HCT116 (cell line): ENCODE measurements at regions not wholly inside any gene's neighbourhood (a gene's known extent, or its start where the extent isn't known, plus 50 kb on each side); places are given as distances from the start of the nearest gene placed in this dataset.

Experiments
- ATAC-seq: fragments of 200-7000 bp; cut with Tn5 transposase; 2 replicates; pipeline ENCODE4 v1.9.1; 2020; ENCODE audit warnings: mild to moderate bottlenecking, moderate library complexity
- BruUV-seq: library from RNA; stranded (reverse); fragments of 400-500 nt; replicated peaks from 2 replicates; lab custom pipeline; 2021; lab: Mats Ljungman, UMichigan
- CTCF ChIA-PET: fragments of 300-600 bp; sonication (Branson Sonifier 250); formaldehyde crosslinking; loops from one replicate; lab custom pipeline; 2021; ENCODE audit warnings: antibody characterized with exemption; lab: Charles Lee
- POLR2A ChIA-PET: fragments of 300-600, 350-600 bp; sonication (Branson Sonifier 250); formaldehyde crosslinking; loops from one replicate; lab custom pipeline; 2021; ENCODE audit warnings: antibody characterized with exemption; lab: Charles Lee
- RAD21 ChIA-PET, 2 experiments: fragments of 300-600 bp; sonication (Branson Sonifier 250); formaldehyde crosslinking; loops; one replicate each; lab custom pipeline; 2023; ENCODE audit warnings: low total read pairs in 2 of 2; ENCODE audit not compliant: uncharacterized antibody in 2 of 2, unreplicated experiment in 2 of 2, low non-redundant PET in 1 of 2; lab: Charles Lee
- DNase-seq: peaks from one replicate; pipeline ENCODE4 v3.0.0-alpha.2; 2010; ENCODE audit warnings: low read depth, low spot score
- H2AFZ ChIP-seq: fragments of 200-600 bp; shearing (Covaris generic), sonication (generic); 2 replicates; pipeline ENCODE4 v1.6.1; 2017; ENCODE audit warnings: low read depth, mixed run types, mixed read lengths, antibody characterized with exemption, low read length; ENCODE audit not compliant: poor library complexity, severe bottlenecking
- H3K27ac ChIP-seq: 2 replicates; pipeline ENCODE4 v1.5.1; 2012; ENCODE audit warnings: low read depth, low read length
- H3K27me3 ChIP-seq: fragments of 200-600 bp; sonication (generic); 2 replicates; pipeline ENCODE4 v1.6.1; 2016; ENCODE audit warnings: mixed run types, low read length, mixed read lengths; ENCODE audit not compliant: insufficient read depth
- H3K36me3 ChIP-seq, 2 experiments: fragments of 200-500 bp in 1 of 2; fragments of 200-600 bp in 1 of 2; sonication (Bioruptor generic) in 1 of 2; sonication (generic) in 1 of 2; 2 replicates each; pipeline versions ENCODE4 v1.5.1 to v1.6.1; 2014 to 2016; ENCODE audit warnings: low read length in 2 of 2, inconsistent platforms in 1 of 2, mixed read lengths in 1 of 2, mixed run types in 1 of 2; ENCODE audit not compliant: insufficient read depth in 2 of 2, control insufficient read depth in 1 of 2
- H3K4me1 ChIP-seq, 2 experiments: fragments of 200-600 bp in 1 of 2; sonication (generic) in 1 of 2; 2 replicates each; pipeline versions ENCODE4 v1.5.1 to v1.6.1; 2012 to 2017; ENCODE audit warnings: low read length in 2 of 2, inconsistent platforms in 1 of 2, mild to moderate bottlenecking in 1 of 2, mixed read lengths in 1 of 2, mixed run types in 1 of 2, moderate library complexity in 1 of 2; ENCODE audit not compliant: insufficient read depth in 2 of 2, control insufficient read depth in 1 of 2
- H3K4me2 ChIP-seq: fragments of 200-600 bp; sonication (generic); 2 replicates; pipeline ENCODE4 v1.6.1; 2017; ENCODE audit warnings: mixed run types, low read length, mixed read lengths
- H3K4me3 ChIP-seq, 2 experiments: fragments of 200-600 bp in 1 of 2; sonication (generic) in 1 of 2; replicated peaks in 1 of 2; 2 replicates each; pipeline ENCODE4 v1.5.1; 2011 to 2016; ENCODE audit warnings: low read length in 2 of 2, control low read depth in 1 of 2, low read depth in 1 of 2, mild to moderate bottlenecking in 1 of 2, mixed read lengths in 1 of 2, mixed run types in 1 of 2
- H3K79me2 ChIP-seq: fragments of 200-600 bp; sonication (generic); 2 replicates; pipeline ENCODE4 v1.6.1; 2017; ENCODE audit warnings: mild to moderate bottlenecking, mixed run types, low read length, moderate library complexity, mixed read lengths; ENCODE audit not compliant: insufficient read depth
- H3K9ac ChIP-seq: fragments of 200-600 bp; sonication (generic); 2 replicates; pipeline ENCODE4 v1.6.1; 2016; ENCODE audit warnings: low read length, mixed read lengths
- H3K9me2 ChIP-seq: fragments of 200-600 bp; sonication (generic), shearing (Covaris generic); 2 replicates; pipeline ENCODE4 v1.6.1; 2017; ENCODE audit warnings: mixed run types, mild to moderate bottlenecking, moderate library complexity; ENCODE audit not compliant: insufficient read depth
- H3K9me3 ChIP-seq, 2 experiments: fragments of 200-500 bp in 1 of 2; fragments of 200-600 bp in 1 of 2; sonication (Bioruptor generic) in 1 of 2; sonication (generic) in 1 of 2; 2 replicates each; pipeline ENCODE4 v1.6.1; 2014 to 2017; ENCODE audit warnings: low read length in 2 of 2, mixed read lengths in 2 of 2, inconsistent platforms in 1 of 2, low read depth in 1 of 2, mild to moderate bottlenecking in 1 of 2, mixed run types in 1 of 2, moderate library complexity in 1 of 2; ENCODE audit not compliant: control insufficient read depth in 1 of 2, insufficient read depth in 1 of 2
- H4K20me1 ChIP-seq: fragments of 200-600 bp; sonication (generic), shearing (Covaris generic); 2 replicates; pipeline ENCODE4 v1.6.1; 2017; ENCODE audit warnings: mixed run types, mild to moderate bottlenecking, moderate library complexity; ENCODE audit not compliant: insufficient read depth
- CBX3 ChIP-seq: IDR thresholded peaks from 2 replicates; pipeline ENCODE4 v1.6.1; 2012; ENCODE audit warnings: low read depth
- CEBPB ChIP-seq: IDR thresholded peaks from 2 replicates; pipeline ENCODE4 v1.6.1; 2012; ENCODE audit warnings: low read depth
- CTCF ChIP-seq, 3 experiments: fragments of 200-600 bp in 1 of 3; sonication (generic) in 1 of 3; IDR thresholded peaks in 2 of 3; conservative IDR thresholded peaks in 1 of 3; 2 replicates each; pipeline ENCODE4 v1.5.1; 2012 to 2017; ENCODE audit warnings: low read depth in 2 of 3, low read length in 2 of 3, antibody characterized with exemption in 1 of 3, borderline replicate concordance in 1 of 3, control low read depth in 1 of 3, mild to moderate bottlenecking in 1 of 3, mixed read lengths in 1 of 3, mixed run types in 1 of 3, moderate library complexity in 1 of 3; ENCODE audit not compliant: insufficient read depth in 1 of 3
- EZH2 ChIP-seq: fragments of 200-600 bp; sonication (generic); IDR thresholded peaks from 2 replicates; pipeline ENCODE4 v1.6.1; 2017; ENCODE audit warnings: antibody characterized with exemption, mixed run types
- EZH2phosphoT487 ChIP-seq: fragments of 200-600 bp; IDR thresholded peaks from 2 replicates; pipeline ENCODE4 v1.6.1; 2018; ENCODE audit warnings: antibody characterized with exemption, borderline replicate concordance
- FOSL1 ChIP-seq: IDR thresholded peaks from 2 replicates; pipeline ENCODE4 v1.6.1; 2012; ENCODE audit warnings: low read depth
- JUND ChIP-seq: IDR thresholded peaks from 2 replicates; pipeline ENCODE4 v1.6.1; 2012
- MAX ChIP-seq: IDR thresholded peaks from 2 replicates; pipeline ENCODE4 v1.6.1; 2012
- POLR2A ChIP-seq: IDR thresholded peaks from 2 replicates; pipeline ENCODE4 v1.7.0; 2011; ENCODE audit warnings: borderline replicate concordance; ENCODE audit not compliant: insufficient read depth, insufficient read length; ENCODE audit errors: extremely low read depth
- POLR2AphosphoS5 ChIP-seq: IDR thresholded peaks from 2 replicates; pipeline ENCODE4 v1.6.1; 2011; ENCODE audit warnings: mild to moderate bottlenecking, low read depth, low read length, moderate library complexity
- RAD21 ChIP-seq: IDR thresholded peaks from 2 replicates; pipeline ENCODE4 v1.6.1; 2012; ENCODE audit warnings: low read depth, mild to moderate bottlenecking
- REST ChIP-seq: IDR thresholded peaks from 2 replicates; pipeline ENCODE4 v1.6.1; 2012; ENCODE audit warnings: low read depth
- SIN3A ChIP-seq: IDR thresholded peaks from 2 replicates; pipeline ENCODE4 v1.6.1; 2012; ENCODE audit warnings: low read depth
- SP1 ChIP-seq: IDR thresholded peaks from 2 replicates; pipeline ENCODE4 v1.6.1; 2012; ENCODE audit warnings: low read depth
- SRF ChIP-seq: IDR thresholded peaks from 2 replicates; pipeline ENCODE4 v1.6.1; 2012; ENCODE audit warnings: low read depth
- TCF7L2 ChIP-seq: IDR thresholded peaks from 2 replicates; pipeline ENCODE4 v1.7.0; 2011; ENCODE audit warnings: borderline replicate concordance, inconsistent platforms; ENCODE audit not compliant: insufficient read depth, insufficient read length; ENCODE audit errors: extremely low read depth
- ZBTB33 ChIP-seq: IDR thresholded peaks from 2 replicates; pipeline ENCODE4 v1.6.1; 2011; ENCODE audit warnings: mild to moderate bottlenecking, low read length, moderate library complexity; ENCODE audit not compliant: insufficient replicate concordance; ENCODE audit errors: extremely low read depth
- ZFX ChIP-seq: fragments of 450-650 bp; IDR thresholded peaks from 2 replicates; pipeline ENCODE4 v1.6.1; 2017
- intact Hi-C: fragments of 100-400 bp; cut with micrococcal nuclease; formaldehyde crosslinking; loops from 2 replicates; pipeline ENCODE4 v1.10.0; 2022

GRCh38 chr5:89470658-89471057 lies 587.7 kb upstream of the MEF2C start:
- CTCF ChIA-PET: no interaction called here
- Histone ChIP-seq H3K36me3 (no peaks in the 10 kb centered on the region), H3K27ac (no peak overlapping the region), H3K9ac (no peak overlapping the region), H3K4me1 (no peaks in the 10 kb centered on the region), H4K20me1 (no peaks in the 10 kb centered on the region), H3K9me2 (no peaks in the 10 kb centered on the region), H2AFZ (no peak overlapping the region), H3K4me3 (no peak overlapping the region), H3K9me3 (no peaks in the 10 kb centered on the region), H3K27me3 (no peaks in the 10 kb centered on the region), H3K79me2 (no peaks in the 10 kb centered on the region), H3K4me2 (no peak overlapping the region)
- POLR2A ChIA-PET: interaction anchor here (2.0 kb wide), 1 partner anchor 13 kb away, joined by 4 read pairs; no protein-coding TSS in a partner anchor
- TF ChIP-seq POLR2AphosphoS5: no peak
- TF ChIP-seq SIN3A: no peak
- no peak for TF ChIP-seq JUND
- no peak for TF ChIP-seq CBX3
- TF ChIP-seq CTCF (IDR thresholded peaks at IDR 0.05 in 2 of 3, conservative IDR thresholded peaks at IDR 0.05 in 1 of 3; ENCODE audit: borderline replicate concordance in 1 of 3, insufficient read depth in 1 of 3, low read depth in 2 of 3, low read length in 2 of 3): no peak
- no peak for TF ChIP-seq EZH2phosphoT487
- no peak for TF ChIP-seq ZBTB33
- TF ChIP-seq TCF7L2: no peak
- TF ChIP-seq CEBPB: no peak
- TF ChIP-seq FOSL1: no peak
- no peak for TF ChIP-seq ZFX
- no peak for TF ChIP-seq SP1
- TF ChIP-seq MAX: no peak
- TF ChIP-seq SRF: no peak
- no peak for TF ChIP-seq RAD21
- TF ChIP-seq REST: no peak
- TF ChIP-seq POLR2A: no peak
- no peak for TF ChIP-seq EZH2
- DNase-seq: no peak
- no TSS peak for BruUV-seq
- RAD21 ChIA-PET: no interaction called here
- ATAC-seq: no peak
- intact Hi-C loops: no loop called here
